Non-pigmented ciliary epithelial cell (primary cell): ENCODE measurements at regions not wholly inside any gene's neighbourhood (a gene's known extent, or its start where the extent isn't known, plus 50 kb on each side); places are given as distances from the start of the nearest gene placed in this dataset.
"Not testable (repeated sequence)": the region's sequence is repeated elsewhere in the genome, so short reads cannot be mapped to it uniquely, and the experiment has no call there.

Experiments
- DNase-seq: peaks from one replicate; pipeline ENCODE4 v3.0.0-alpha.2; 2010; ENCODE audit warnings: low read depth

GRCh38 chr3:177358091-177358976 is 161.1 kb upstream of the TBL1XR1 start:
- peak; percentile 76 for DNase-seq

- no peak for DNase-seq
These were observed 161.8 kb upstream of the TBL1XR1 start for GRCh38 chr3:177358977-177359592.

- DNase-seq: peak; percentile 97
These were observed 162.5 kb upstream of the TBL1XR1 start for GRCh38 chr3:177359593-177360357.

GRCh38 chr3:177361081-177361938 is 164.0 kb upstream of the TBL1XR1 start:
- DNase-seq: no peak

- no peak for DNase-seq
These were observed 165.3 kb upstream of the TBL1XR1 start for GRCh38 chr3:177362626-177363025.

GRCh38 chr3:177364236-177364635 is 167.0 kb upstream of the TBL1XR1 start:
- DNase-seq: no peak

- not testable (repeated sequence) for DNase-seq
These were observed 168.0 kb upstream of the TBL1XR1 start for GRCh38 chr3:177365294-177365693.

GRCh38 chr3:177367788-177368187 is 170.5 kb upstream of the TBL1XR1 start:
- DNase-seq: no peak

GRCh38 chr3:177370246-177370822 is 173.1 kb upstream of the TBL1XR1 start:
- DNase-seq: no peak

GRCh38 chr3:177371146-177371545 is 173.9 kb upstream of the TBL1XR1 start:
- no peak for DNase-seq

GRCh38 chr3:177371888-177372287 is 174.6 kb upstream of the TBL1XR1 start:
- DNase-seq: no peak

GRCh38 chr3:177374323-177374722 is 177.0 kb upstream of the TBL1XR1 start:
- no peak for DNase-seq

- DNase-seq: no peak
These were observed 178.0 kb upstream of the TBL1XR1 start for GRCh38 chr3:177375316-177375715.

- no peak for DNase-seq
These were observed 179.9 kb upstream of the TBL1XR1 start for GRCh38 chr3:177377166-177377565.

GRCh38 chr3:177378168-177378567 is 180.9 kb upstream of the TBL1XR1 start:
- no peak for DNase-seq

- DNase-seq: no peak
These were observed 181.8 kb upstream of the TBL1XR1 start for GRCh38 chr3:177379045-177379444.

GRCh38 chr3:177381070-177381469 is 183.8 kb upstream of the TBL1XR1 start:
- DNase-seq: no peak

- DNase-seq: no peak
These were observed 185.7 kb upstream of the TBL1XR1 start for GRCh38 chr3:177382944-177383343.

- no peak for DNase-seq
These were observed 187.9 kb upstream of the TBL1XR1 start for GRCh38 chr3:177385186-177385585.

GRCh38 chr3:177385831-177386301 is 188.6 kb upstream of the TBL1XR1 start:
- DNase-seq: peak; percentile 14

- DNase-seq: no peak
These were observed 190.9 kb upstream of the TBL1XR1 start for GRCh38 chr3:177388209-177388608.
